ENCODE measurements at regions not wholly inside any gene's neighbourhood (a gene's known extent, or its start where the extent isn't known, plus 50 kb on each side); places are given as distances from the start of the nearest gene placed in this dataset.

DNA sequence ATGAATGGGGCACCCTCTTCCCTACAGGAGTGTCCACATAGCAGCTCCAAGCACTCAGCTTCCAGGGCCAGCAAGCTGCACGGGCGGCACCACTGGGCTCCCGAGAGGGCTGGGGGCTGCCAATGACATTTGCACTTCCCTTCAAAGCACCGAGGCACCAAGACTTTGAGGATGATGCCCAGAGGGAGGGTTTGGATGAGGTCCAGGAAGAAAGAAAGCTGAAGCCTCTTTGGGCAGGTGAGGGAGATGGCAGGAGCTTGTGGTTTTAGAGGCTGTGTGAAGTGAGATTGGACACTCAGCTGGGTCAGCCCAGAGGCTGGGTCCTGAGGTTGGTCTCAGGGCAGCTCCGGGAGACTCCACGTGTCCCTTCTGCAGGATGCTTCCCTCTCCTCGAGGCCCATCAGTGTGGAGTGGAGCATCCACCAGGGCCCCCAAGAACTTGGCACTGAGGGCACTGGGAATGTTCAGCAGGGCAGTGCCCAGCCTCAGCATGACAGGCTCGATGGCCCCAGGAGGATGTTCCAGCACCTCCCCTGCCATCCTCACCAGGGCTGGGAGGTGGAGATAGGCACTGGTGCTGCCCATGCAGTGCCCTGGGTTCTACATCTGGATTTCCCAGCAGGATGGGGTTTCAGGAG is 54.9 kb upstream of the IGFBP3 start:
- no peak overlapping the region for H3K4me3 ChIP-seq (ENCODE audit: insufficient read depth, low read depth, low read length)
- no peaks in the 10 kb centered on the region for H3K9me3 ChIP-seq (ENCODE audit: control insufficient read depth, low read length)
- no peaks in the 10 kb centered on the region for H3K27me3 ChIP-seq (ENCODE audit: control insufficient read depth, insufficient read depth, low read length, poor library complexity, severe bottlenecking)
- no peaks in the 10 kb centered on the region for H3K36me3 ChIP-seq (ENCODE audit: control insufficient read depth, insufficient read depth, low read length)
- no peak overlapping the region for H3K27ac ChIP-seq (ENCODE audit: insufficient read depth, low read depth, low read length, poor library complexity, severe bottlenecking)
- peaks cover 8% of the 10 kb centered on the region for H3K4me1 ChIP-seq (ENCODE audit: control insufficient read depth, insufficient read depth, low read length)
- 93 to 96% methylated on average over 8 of the region's 8 CpGs for WGBS, 2 experiments

DNA sequence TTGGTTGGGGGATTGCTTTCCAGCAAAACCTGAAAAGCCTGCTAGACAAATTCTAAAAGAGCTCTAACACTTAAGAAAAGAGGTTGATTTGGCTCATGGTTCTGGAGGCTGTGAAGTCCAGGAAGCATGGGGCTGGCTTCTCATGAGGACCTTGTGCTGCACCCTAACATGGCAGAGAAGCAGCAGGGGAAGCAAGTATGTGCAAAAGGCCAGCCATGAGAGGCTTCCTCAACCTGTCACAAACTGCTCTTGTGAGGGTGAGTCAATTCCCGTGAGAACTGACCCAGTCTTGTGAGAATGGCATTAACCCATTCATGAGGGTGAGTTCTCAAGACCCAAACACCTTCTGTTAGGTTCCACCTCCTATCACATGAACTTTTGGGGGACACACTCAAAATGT is 54.3 kb upstream of the IGFBP3 start:
- no peaks in the 10 kb centered on the region for H3K36me3 ChIP-seq (ENCODE audit: control insufficient read depth, insufficient read depth, low read length)

DNA sequence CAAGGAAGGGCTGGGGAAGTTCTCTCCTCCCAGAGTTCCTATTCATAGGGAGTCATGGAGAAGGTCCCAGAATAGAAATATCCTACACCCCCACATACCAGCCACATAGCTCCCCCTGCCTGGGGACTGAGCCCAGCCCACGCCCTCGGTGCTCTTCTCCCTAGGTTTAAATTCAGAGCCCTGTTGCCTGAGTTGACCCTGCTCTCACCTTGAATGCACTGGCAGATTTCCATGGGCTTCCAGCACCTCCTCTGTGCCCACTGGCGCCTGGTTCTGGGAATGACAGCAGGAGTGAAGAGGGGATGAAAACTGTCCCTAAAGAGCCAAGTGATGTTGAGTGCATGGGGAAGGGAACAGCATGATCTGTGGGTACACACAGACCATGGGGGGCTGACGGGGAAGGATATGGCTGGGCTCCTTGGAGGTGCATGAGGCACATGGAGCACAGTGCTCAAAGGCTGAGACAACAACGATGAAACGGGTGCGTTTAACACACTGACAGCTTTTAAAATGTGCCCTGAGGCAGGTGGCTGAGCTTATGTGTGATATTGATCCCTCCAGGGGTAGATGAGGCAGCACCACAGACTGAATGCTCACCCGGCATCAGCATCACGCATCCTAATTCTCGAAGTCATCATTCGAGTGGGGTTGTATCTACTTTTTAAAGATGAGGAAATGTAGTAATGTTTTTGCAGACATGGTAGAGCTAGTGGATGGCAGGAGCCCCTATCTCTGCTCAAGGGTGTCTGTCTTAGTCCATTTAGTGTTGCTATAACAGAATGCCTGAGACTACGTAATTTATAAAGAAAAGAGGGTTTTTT is 53.7 kb upstream of the IGFBP3 start:
- Histone ChIP-seq H3K4me1 (ENCODE audit: control insufficient read depth, insufficient read depth, low read length) (peaks cover 8% of the 10 kb centered on the region), H3K36me3 (ENCODE audit: control insufficient read depth, insufficient read depth, low read length) (no peaks in the 10 kb centered on the region), H3K27ac (ENCODE audit: insufficient read depth, low read depth, low read length, poor library complexity, severe bottlenecking) (no peak overlapping the region), H3K9me3 (ENCODE audit: control insufficient read depth, low read length) (no peaks in the 10 kb centered on the region), H3K27me3 (ENCODE audit: control insufficient read depth, insufficient read depth, low read length, poor library complexity, severe bottlenecking) (no peaks in the 10 kb centered on the region), H3K4me3 (ENCODE audit: insufficient read depth, low read depth, low read length) (no peak overlapping the region)
- WGBS, 2 experiments: 93 to 94% methylated on average over 12 of the region's 12 CpGs

More for the DNA sequence above, 54.3 kb upstream of the IGFBP3 start:
- no peaks in the 10 kb centered on the region for H3K27me3 ChIP-seq (ENCODE audit: control insufficient read depth, insufficient read depth, low read length, poor library complexity, severe bottlenecking)
- H3K27ac ChIP-seq (ENCODE audit: insufficient read depth, low read depth, low read length, poor library complexity, severe bottlenecking): no peak overlapping the region
- no peak overlapping the region for H3K4me3 ChIP-seq (ENCODE audit: insufficient read depth, low read depth, low read length)
- WGBS, 2 experiments: 90 to 94% methylated on average over 1 of the region's 1 CpG
- peaks cover 8% of the 10 kb centered on the region for H3K4me1 ChIP-seq (ENCODE audit: control insufficient read depth, insufficient read depth, low read length)
- no peaks in the 10 kb centered on the region for H3K9me3 ChIP-seq (ENCODE audit: control insufficient read depth, low read length)

DNA sequence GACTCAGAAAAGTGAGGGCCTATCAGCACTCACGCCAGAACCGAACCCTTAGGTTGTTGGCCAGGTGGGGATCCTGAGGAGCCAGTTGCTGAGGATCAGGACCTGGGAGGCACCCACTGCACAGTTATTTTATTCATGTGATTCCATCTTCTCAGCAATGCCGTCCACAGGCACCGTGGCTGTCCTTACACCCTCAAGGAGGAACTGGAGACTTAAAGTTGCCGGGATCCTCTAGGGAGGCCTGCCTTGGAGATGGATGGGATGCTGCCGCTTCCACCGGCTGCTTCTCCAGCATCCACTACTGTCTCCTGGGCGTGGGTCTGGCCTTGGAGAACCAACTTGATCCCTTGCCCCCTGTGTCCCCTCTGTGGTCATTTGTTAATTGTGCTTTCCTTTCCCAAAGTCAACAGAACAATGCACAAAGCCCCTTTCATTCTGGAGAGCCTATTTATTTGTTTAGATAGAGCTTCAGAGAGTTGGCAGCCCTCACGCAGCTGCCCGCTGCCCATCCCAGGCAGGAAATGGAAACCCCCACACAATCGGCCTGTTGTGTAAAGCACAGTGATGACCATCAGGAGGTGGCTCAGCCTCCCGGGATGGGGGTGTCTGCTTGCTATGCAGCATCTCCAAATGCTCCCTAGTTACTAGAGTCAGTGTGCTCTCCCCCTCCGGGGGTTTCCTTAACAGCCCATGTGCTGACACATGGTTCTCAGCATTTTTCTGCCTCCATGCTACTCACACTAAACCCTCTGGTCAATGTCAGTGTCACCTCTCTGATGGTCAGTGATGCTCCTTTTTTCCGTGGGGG is 52.9 kb upstream of the IGFBP3 start:
- Histone ChIP-seq H3K27me3 (ENCODE audit: control insufficient read depth, insufficient read depth, low read length, poor library complexity, severe bottlenecking) (no peaks in the 10 kb centered on the region), H3K4me1 (ENCODE audit: control insufficient read depth, insufficient read depth, low read length) (peaks cover 8% of the 10 kb centered on the region), H3K27ac (ENCODE audit: insufficient read depth, low read depth, low read length, poor library complexity, severe bottlenecking) (no peak overlapping the region), H3K36me3 (ENCODE audit: control insufficient read depth, insufficient read depth, low read length) (no peaks in the 10 kb centered on the region), H3K9me3 (ENCODE audit: control insufficient read depth, low read length) (no peaks in the 10 kb centered on the region), H3K4me3 (ENCODE audit: insufficient read depth, low read depth, low read length) (no peak overlapping the region)
- 89 to 93% methylated on average over 14 of the region's 14 CpGs for WGBS, 2 experiments

DNA sequence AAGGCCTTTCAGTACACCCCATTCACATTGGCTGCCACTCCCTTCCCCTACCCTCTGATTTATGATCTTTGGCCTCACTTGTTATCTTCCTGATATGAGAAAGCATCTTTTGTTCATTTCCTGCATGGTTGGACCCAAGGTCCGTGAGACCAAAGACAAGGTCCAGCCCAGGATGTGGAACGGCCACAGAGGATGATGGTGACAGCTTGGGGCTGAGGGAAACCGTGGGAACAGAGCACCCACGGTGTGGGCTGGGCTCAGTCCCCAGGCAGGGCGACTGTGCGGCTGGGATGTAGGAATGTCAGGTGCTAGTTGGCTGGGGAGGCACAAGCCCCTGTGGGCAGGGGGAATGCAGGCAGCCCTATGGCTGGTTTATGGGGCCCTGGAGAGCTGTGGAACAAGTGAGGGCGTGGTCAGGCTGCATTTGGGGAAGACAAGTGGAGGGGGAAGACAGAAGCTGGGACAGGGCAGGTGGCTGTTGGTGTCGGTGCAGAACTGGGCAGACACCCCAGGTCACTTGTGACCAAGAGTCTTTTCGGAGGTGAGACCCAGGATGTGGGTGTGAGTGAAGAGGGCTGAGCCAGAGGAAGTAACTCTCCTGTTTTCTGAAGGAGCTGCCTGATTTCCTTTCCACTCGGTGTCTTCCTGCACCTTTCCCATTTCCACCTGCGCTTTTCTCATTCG is 51.7 kb upstream of the IGFBP3 start:
- H3K4me3 ChIP-seq (ENCODE audit: insufficient read depth, low read depth, low read length): no peak overlapping the region
- no peaks in the 10 kb centered on the region for H3K27me3 ChIP-seq (ENCODE audit: control insufficient read depth, insufficient read depth, low read length, poor library complexity, severe bottlenecking)
- H3K36me3 ChIP-seq (ENCODE audit: control insufficient read depth, insufficient read depth, low read length): no peaks in the 10 kb centered on the region
- H3K27ac ChIP-seq (ENCODE audit: insufficient read depth, low read depth, low read length, poor library complexity, severe bottlenecking): no peak overlapping the region
- peaks cover 3% of the 10 kb centered on the region for H3K4me1 ChIP-seq (ENCODE audit: control insufficient read depth, insufficient read depth, low read length)
- 93 to 94% methylated on average over 12 of the region's 12 CpGs for WGBS, 2 experiments
- H3K9me3 ChIP-seq (ENCODE audit: control insufficient read depth, low read length): no peaks in the 10 kb centered on the region

DNA sequence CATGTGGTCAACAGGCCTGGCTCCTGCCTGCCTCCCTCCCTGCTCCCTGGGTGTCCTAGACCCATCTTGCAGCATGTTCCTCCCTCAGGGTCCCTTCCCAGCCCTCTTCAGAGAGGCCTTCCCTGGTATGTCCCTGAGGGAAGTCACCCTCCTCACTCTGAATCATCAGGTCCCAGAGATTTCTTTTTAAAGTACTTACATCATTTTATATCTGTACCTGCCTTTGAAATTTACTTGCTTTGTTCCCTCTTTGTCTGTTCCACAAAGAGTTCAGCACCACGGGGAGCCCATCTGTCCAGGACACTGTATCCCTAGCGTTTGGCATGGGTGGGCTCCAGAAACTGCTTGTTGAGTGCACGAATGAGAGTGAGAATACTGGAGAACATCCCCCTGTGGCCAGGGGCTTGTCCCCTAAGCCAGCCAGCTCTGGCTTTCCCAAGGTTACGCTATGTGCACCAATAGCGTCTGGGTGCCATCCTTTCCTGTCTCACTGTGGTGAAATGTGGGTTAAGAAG is 50.6 kb upstream of the IGFBP3 start:
- Histone ChIP-seq H3K27me3 (ENCODE audit: control insufficient read depth, insufficient read depth, low read length, poor library complexity, severe bottlenecking) (no peaks in the 10 kb centered on the region), H3K4me3 (ENCODE audit: insufficient read depth, low read depth, low read length) (no peak overlapping the region), H3K4me1 (ENCODE audit: control insufficient read depth, insufficient read depth, low read length) (no peaks in the 10 kb centered on the region), H3K27ac (ENCODE audit: insufficient read depth, low read depth, low read length, poor library complexity, severe bottlenecking) (no peak overlapping the region), H3K36me3 (ENCODE audit: control insufficient read depth, insufficient read depth, low read length) (no peaks in the 10 kb centered on the region), H3K9me3 (ENCODE audit: control insufficient read depth, low read length) (no peaks in the 10 kb centered on the region)
- WGBS, 2 experiments: 80 to 85% methylated on average over 5 of the region's 5 CpGs

DNA sequence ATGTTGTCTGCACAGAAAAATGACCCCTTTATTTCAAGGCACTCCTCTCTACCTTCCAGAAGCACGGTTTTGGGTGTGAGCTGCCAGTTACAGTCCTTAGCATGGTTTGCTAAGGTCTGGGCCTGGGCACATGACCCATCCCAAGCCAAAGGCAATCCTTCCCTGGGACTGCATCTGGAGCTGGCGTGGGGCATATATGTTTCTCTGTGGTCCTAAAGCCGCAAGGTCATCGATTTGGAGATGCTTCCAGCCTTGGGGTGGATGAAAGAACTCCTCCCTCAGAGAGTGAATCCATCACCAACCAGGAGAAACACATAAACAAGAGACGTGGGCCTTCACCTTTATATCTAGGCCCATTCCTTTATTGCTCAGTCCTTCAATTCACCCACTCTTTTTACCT is 50.1 kb upstream of the IGFBP3 start:
- Histone ChIP-seq H3K27me3 (ENCODE audit: control insufficient read depth, insufficient read depth, low read length, poor library complexity, severe bottlenecking) (no peaks in the 10 kb centered on the region), H3K9me3 (ENCODE audit: control insufficient read depth, low read length) (no peaks in the 10 kb centered on the region), H3K4me1 (ENCODE audit: control insufficient read depth, insufficient read depth, low read length) (no peaks in the 10 kb centered on the region), H3K36me3 (ENCODE audit: control insufficient read depth, insufficient read depth, low read length) (no peaks in the 10 kb centered on the region), H3K4me3 (ENCODE audit: insufficient read depth, low read depth, low read length) (no peak overlapping the region), H3K27ac (ENCODE audit: insufficient read depth, low read depth, low read length, poor library complexity, severe bottlenecking) (no peak overlapping the region)
- WGBS, 2 experiments: 92 to 94% methylated on average over 5 of the region's 5 CpGs
